ENCODE measurements at regions not wholly inside any gene's neighbourhood (a gene's known extent, or its start where the extent isn't known, plus 50 kb on each side); places are given as distances from the start of the nearest gene placed in this dataset.
"Not testable (repeated sequence)": the region's sequence is repeated elsewhere in the genome, so short reads cannot be mapped to it uniquely, and the experiment has no call there.

GRCh38 chr13:32828711-32829110 is 187.5 kb upstream of the KL start:
- DNase-seq, result no peak

DNA sequence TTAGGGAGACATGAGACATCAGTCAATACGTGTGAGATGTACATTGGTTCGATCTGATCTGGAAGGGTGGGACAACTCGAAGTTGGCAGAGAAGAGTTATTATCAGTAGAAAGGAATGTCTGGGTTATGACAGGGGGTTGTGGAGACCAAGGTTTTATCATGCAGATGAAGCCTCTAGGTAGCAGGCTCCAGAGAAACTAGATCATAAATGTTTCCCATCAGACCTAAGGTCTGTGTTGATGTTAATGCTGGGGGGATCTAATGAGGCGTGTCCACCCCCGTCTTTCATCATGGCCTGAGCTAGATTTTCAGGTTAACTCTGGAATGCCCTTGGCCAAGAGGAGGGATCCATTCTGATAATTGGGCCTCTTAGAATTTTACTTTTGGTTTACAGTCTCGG is 187.0 kb upstream of the KL start:
- DNase-seq, result no peak

- DNase-seq, result no peak
Measured at GRCh38 chr13:32829676-32830335, 186.4 kb upstream of the KL start.

GRCh38 chr13:32830336-32831031 is 185.7 kb upstream of the KL start:
- DNase-seq, result no peak

- no peak for DNase-seq
Measured at GRCh38 chr13:32837307-32837972, 178.8 kb upstream of the KL start.

DNA sequence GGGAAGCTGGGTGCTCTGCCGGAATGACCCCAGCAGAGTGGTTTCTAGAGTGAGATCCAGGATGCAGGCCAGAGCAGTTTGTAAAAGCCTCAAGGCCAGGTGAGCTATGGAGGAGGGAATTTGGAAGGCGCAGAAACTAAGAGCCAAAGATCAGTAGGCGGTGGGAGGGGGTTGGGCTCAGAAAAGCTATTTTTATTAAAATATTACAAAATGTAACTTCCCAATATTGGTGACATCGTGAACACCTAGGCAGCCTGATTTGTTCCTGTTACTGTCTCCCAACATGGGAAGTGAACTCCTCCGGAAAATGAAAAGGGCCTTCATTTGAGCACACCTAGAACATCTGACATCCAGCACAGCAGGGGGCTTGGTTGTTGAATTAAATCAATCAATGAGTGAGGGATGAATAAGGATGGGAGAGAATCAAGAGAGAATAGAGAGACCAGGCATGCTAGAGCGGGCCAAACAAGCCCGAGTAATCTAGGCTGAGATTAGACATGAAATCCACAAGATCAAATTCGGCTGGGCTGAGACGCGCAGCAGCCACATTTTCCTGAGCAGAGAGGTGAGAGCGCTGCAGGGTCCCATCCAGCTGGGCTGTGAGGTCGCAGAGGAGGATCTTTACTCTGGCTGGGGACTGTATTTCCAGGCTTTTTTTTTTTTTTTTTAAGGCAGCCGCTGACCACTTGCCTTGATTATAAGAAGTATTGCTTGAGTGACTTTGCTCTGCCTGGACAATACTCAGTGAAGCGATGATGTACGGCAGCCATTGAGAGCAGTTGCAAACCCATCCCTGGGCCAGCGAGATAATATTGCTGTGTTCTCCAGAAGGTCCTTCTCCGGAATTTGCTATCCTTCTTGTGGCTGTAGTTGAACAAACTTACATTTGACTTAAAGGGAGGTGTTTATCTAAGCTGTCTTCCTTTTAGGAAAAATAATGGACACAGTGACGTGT is 178.0 kb upstream of the KL start:
- DNase-seq, result no peak

DNA sequence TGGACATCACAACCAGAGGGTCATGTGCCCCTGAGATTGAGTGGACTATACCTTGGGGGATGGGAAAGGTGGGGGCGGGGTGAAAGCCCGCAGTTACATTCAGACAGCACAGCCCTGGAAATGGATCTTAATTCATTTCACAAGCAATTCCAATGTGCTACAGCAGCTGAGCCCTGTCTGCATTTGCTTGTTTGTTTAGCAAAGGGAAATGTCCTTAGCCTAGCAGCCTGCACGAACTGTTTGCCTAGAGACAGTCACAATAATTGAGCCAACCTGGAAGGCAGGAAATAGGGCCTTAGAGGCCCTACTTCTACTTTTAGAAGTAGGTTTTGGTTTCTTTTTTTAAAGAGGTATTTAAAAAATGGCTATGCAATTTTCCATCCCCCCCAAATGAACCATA is 177.3 kb upstream of the KL start:
- DNase-seq, result no peak

DNA sequence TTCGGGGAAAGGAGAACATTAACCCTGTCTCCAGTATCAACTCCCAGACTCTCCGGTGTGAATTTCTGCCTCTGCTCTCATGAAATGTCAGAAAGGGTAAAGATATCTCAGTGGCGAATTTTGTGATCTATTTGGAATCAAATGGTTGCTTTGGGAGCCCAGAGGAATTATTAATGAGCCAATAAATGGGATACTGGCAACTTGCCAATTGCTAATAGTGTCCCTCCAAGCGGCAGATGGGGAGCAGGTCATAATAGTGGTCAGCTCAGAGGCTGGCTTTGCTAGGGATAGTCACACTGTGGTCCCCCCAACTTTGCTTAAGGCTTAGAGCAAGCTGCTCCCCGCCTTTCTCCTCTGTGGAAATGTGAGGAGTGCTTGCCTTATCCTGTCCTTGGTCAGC is 176.1 kb upstream of the KL start:
- no peak for DNase-seq

- no peak for DNase-seq
Measured at GRCh38 chr13:32840989-32841713, 175.1 kb upstream of the KL start.

- DNase-seq, result no peak
Measured at GRCh38 chr13:32845952-32846950, 170.0 kb upstream of the KL start.

- not testable (repeated sequence) for DNase-seq
Measured at GRCh38 chr13:32847976-32848375, 168.2 kb upstream of the KL start.

GRCh38 chr13:32849369-32849768 is 166.9 kb upstream of the KL start:
- DNase-seq, result no peak

GRCh38 chr13:32850316-32851052 is 165.7 kb upstream of the KL start:
- no peak for DNase-seq

- no peak for DNase-seq
Measured at GRCh38 chr13:32851083-32852069, 164.8 kb upstream of the KL start.

- no peak for DNase-seq
Measured at GRCh38 chr13:32852526-32852925, 163.7 kb upstream of the KL start.

DNA sequence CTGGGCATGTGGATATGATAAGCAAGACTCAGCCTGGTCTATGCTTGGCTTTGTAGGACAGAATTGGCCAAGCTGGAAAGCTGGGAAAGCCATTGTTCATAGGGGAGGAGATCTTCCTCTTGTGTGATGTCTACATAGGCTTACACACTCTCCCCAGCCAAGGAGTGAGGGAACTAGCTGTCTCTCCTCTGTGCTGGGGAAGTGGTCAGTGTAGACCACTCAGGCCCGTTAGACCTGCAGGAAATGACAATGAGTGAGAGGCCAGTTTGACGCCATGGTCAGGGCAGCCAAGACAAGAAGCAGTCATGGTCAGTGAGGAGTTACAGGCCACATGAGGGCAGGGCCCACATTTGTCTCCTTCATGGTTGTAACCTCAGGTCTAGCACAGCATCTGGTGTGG is 159.1 kb upstream of the KL start:
- DNase-seq, result no peak

- no peak for DNase-seq
Measured at GRCh38 chr13:32857689-32858088, 158.5 kb upstream of the KL start.

DNA sequence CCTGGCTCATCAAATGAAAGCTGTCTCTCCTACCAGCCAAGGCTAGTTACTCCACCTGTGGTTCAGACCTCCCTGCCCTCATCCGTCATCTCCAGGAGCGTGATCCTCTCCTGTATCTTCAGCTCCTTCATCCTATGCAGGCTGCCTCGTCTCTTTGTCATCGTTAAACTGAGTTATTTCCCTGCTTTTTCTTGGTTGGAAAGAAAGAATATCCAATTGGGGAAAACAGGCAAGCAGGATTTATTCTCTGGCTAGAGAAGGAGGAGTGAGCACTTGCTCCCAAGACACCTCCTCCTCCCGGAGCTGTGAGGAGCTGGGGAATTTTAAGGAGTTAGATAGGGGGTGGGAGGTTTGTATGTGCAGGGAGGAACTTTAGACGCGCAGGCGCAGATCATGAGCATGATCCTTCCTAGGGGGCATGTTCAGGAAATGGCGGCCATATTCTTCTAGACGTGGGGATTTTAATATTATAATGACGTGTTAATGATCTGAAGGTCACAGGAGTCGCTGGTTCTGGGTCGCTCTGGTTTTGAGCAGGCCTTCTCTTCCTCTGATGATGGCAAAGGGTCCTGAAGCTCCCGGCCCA is 156.4 kb upstream of the KL start:
- DNase-seq, result no peak

GRCh38 chr13:32861304-32861703 is 154.9 kb upstream of the KL start:
- DNase-seq, result no peak
